GM18909 (cell line): ENCODE measurements at regions not wholly inside any gene's neighbourhood (a gene's known extent, or its start where the extent isn't known, plus 50 kb on each side); places are given as distances from the start of the nearest gene placed in this dataset.
"Not testable (repeated sequence)": the region's sequence is repeated elsewhere in the genome, so short reads cannot be mapped to it uniquely, and the experiment has no call there.

Experiments used
- ATAC-seq: cut with Tn5 transposase; IDR thresholded peaks from one replicate; pipeline ENCODE4 v1.9.1; 2021; ENCODE audit warnings: mild to moderate bottlenecking; ENCODE audit not compliant: unreplicated experiment, poor library complexity

GRCh38 chr2:2738276-2738675 is 407.2 kb upstream of the MYT1L start:
- no peak for ATAC-seq

GRCh38 chr2:2735041-2735440 is 404.0 kb upstream of the MYT1L start:
- ATAC-seq = no peak

GRCh38 chr2:2734308-2734707 is 403.2 kb upstream of the MYT1L start:
- ATAC-seq = no peak

- ATAC-seq = no peak
Observed at GRCh38 chr2:2733818-2734217, 402.7 kb upstream of the MYT1L start.

DNA sequence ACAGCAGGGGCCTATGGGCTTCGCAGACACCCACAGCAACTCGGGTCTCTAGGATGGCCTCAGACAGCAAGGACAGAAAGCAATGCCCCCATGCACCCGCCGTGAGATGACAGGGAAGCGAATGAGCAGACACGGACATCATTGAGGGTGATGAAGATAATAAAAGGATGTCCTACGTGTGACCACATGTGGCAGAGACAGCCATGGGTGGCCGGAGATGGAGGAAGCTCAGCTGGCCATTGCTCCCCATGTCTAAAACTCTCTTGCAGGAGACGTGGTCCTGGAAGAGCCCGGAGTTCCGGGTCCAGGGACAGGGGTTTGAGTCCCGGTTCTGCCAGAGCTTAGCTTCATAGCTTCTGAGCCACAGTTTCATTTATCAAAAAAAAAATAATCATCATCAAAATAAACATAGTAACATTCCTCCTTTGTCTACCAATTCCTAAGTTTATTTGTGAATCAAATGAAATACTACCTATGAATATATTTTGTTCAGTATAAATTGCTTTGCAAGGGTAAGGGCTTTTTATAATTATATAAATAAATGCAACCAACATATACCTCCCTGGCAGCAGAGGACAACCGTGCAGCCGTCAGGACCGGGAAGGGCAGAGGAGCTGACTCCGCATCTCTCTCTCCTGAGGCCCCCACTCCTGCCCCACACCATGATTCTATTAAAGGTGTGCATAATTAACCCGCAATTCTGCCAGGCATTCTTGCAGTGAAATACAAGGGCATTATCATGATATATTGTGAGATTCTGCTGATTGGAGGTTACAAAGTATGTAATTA is 401.4 kb upstream of the MYT1L start:
- ATAC-seq = no peak

DNA sequence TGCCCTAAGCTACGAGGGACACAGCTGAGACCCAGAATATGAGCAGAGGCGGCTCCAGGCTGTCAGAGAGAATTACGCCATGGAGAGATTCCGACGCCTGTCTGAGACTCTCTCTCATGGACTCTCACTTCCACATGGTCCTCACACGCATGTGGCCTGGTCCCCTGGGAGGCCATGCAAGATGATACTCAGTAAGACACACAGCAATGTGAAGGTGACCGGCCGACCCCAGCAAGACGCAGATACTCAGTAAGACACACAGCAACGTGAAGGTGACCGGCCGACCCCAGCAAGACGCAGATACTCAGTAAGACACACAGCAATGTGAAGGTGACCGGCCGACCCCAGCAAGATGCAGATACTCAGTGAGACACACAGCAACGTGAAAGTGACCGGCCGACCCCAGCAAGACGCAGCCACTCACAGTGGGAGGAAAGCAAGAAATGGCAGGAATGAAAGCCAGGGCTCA is 400.8 kb upstream of the MYT1L start:
- ATAC-seq = no peak

- no peak for ATAC-seq
Observed at GRCh38 chr2:2731101-2731815, 400.2 kb upstream of the MYT1L start.

DNA sequence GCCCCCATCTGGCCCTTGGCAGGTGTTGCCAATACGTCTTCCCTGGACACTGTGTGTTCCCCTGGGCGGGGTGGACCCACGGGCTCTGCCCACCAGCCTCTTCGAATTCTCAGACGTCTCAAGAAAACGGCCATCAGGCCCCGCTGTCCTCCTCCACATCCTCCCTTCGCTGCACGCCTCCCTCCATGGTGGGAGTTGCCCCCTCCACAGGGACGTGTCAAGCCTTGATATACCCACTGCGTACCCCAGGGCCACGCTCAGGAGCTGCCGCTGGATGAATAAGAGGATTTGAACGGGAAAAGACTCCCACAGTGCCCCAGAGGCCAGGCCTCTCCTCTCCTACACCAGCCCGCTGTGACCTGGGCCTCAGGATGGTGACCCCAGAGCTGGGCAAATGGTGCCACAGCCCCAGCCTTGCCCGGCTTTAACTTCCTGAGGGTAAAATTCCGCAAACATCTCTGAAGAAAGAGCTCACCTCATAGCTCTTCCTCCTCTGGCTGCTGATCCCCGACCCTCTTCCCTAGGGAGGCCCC is 399.3 kb upstream of the MYT1L start:
- no peak for ATAC-seq

DNA sequence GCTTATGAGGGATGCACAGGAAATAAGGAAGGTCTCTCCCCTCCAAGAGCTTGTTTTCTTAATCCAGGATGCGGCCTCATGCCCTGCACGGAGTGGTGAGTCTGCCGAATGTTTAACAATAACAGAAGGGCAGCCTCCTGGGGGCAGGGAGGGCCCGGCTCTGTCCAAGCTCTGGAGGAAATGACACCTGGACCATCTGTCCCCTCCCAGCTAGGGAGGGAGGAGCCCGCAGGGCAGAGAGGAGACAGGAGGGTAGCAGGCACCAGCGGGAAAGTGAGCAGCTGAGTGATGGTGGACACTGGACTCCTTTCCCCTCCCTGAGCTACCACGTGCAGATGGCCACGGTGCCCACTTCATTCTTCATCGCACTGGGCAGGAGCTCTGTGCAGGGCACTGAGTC is 398.2 kb upstream of the MYT1L start:
- no peak for ATAC-seq

- ATAC-seq = no peak
Observed at GRCh38 chr2:2728635-2729034, 397.6 kb upstream of the MYT1L start.

DNA sequence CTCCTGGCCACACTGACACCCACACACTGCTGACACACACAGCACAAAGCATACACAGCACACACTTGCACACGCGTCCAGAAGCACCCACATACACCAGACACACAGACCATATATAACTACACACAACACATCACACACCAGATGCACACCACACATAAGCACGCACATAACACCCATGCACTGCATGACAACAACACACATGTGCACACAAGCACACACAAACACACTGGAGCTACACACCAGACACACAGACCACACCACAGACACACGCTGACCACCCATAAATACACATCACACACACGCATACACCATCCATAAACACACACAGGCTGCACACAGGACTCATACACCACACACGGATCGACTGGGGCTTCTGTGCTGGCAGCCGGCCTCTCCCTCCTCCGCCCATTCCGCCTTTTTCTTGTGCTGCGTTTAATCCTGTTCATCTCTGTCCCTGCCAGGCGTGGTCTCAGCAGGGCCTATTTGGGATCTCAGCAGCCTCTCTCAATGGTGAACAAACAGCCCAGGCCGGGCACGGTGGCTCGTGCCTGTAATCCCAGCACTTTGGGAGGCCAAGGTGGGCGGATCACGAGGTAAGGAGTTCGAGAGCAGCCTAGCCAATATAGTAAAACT is 396.9 kb upstream of the MYT1L start:
- ATAC-seq = no peak

GRCh38 chr2:2726163-2726562 is 395.1 kb upstream of the MYT1L start:
- no peak for ATAC-seq

- no peak for ATAC-seq
Observed at GRCh38 chr2:2723064-2723463, 392.0 kb upstream of the MYT1L start.

DNA sequence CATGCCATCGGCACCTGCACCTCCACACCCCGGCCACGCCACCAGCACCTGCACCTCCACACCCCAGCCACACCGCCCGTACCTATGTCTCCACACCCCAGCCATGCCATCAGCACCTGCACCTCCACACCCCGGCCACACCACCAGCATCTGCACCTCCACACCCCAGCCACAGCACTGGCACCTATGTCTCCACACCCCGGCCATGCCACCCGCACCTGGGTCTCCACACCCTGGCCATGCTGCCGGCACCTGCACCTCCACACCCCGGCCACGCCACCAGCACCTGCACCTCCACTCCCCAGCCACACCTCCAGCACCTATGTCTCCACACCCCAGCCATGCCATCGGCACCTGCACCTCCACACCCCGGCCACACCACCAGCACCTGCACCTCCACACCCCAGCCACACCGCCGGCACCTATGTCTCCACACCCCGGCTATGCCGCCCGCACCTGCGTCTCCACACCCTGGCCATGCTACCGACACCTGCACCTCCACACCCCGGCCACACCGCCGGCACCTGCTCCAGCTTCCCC is 390.3 kb upstream of the MYT1L start:
- ATAC-seq = no peak

GRCh38 chr2:2720806-2721205 is 389.7 kb upstream of the MYT1L start:
- not testable (repeated sequence) for ATAC-seq

DNA sequence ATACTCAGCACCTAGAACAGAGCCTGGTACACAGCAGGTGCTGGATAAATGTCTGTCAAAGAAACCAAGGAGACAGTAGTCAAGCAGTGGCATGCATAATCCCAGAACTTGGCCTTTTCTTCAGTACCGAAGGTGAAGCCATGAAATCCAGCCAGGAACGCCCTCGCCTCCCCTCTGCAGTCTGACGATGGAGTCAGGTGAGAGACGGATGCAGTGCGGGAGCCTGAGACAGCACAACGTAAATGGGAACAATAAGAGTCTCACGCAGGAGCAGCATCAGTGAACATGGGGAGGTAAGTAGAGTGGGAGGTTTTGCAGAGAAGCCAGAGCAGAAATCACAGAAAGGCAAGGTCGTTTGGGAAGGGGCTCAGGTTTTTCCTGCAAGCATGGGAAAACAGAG is 389.3 kb upstream of the MYT1L start:
- ATAC-seq = no peak

DNA sequence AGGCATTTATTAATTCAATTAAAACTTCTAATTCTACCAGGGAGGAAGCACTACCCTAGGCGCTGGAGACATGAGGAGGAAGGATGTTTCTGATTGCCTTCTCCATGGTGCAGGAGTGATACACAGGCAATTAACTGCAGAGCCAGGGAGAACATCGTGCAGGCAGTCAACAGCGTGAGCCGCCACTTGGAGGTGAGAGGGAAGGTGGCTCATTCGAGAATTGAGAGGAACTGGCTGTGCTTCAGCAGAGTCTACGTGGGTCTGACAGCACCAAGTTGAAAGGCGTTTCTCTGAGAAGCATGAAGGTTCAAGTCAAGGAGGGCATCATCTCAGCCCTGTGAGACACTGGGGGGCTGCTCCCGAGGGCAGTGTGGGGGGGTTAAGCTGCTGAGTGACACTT is 388.7 kb upstream of the MYT1L start:
- no peak for ATAC-seq

DNA sequence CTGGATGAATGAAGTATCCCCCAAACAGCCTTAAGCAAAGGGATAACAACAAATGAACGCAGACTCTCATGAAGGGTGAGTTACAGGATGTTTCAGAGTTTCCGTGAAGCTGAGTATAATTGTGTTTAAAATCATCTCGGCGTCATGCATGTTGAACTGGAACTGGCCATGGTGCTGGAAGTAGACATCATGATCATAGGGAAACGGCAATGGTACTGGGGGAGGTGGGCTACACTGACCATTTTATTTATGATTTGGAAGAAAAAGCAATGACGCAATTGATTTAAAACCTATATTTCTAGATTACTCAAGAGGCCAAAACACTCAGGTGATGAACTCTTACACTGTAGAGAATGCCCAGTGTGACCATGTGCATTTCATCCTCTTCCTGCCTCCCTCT is 387.9 kb upstream of the MYT1L start:
- no peak for ATAC-seq

GRCh38 chr2:2717406-2717805 is 386.3 kb upstream of the MYT1L start:
- ATAC-seq = no peak

- ATAC-seq = no peak
Observed at GRCh38 chr2:2716771-2717170, 385.7 kb upstream of the MYT1L start.
